GM06990 (cell line): ENCODE measurements at regions not wholly inside any gene's neighbourhood (a gene's known extent, or its start where the extent isn't known, plus 50 kb on each side); places are given as distances from the start of the nearest gene placed in this dataset.

Experiments used
- DNase-seq: peaks from one replicate; pipeline ENCODE4 v3.0.0-alpha.2; 2011; ENCODE audit not compliant: insufficient read length; ENCODE audit errors: extremely low read depth
- H3K27me3 ChIP-seq: replicated peaks from 2 replicates; pipeline ENCODE4 v1.6.0; 2011; ENCODE audit warnings: low read length; ENCODE audit not compliant: control insufficient read depth, insufficient read depth
- H3K36me3 ChIP-seq: 2 replicates; pipeline ENCODE4 v1.5.1; 2011; ENCODE audit warnings: low read length; ENCODE audit not compliant: control insufficient read depth, insufficient read depth
- H3K4me3 ChIP-seq: replicated peaks from 2 replicates; pipeline ENCODE4 v1.5.1; 2011; ENCODE audit warnings: low read depth, mild to moderate bottlenecking, control low read depth, low read length
- TF ChIP-seq, protein P1 (sequence below): IDR thresholded peaks from 2 replicates; pipeline ENCODE4 v1.5.1; 2011; ENCODE audit warnings: low read length, control low read depth, mild to moderate bottlenecking, inconsistent platforms; ENCODE audit not compliant: insufficient read depth, poor library complexity, severe bottlenecking

DNA sequence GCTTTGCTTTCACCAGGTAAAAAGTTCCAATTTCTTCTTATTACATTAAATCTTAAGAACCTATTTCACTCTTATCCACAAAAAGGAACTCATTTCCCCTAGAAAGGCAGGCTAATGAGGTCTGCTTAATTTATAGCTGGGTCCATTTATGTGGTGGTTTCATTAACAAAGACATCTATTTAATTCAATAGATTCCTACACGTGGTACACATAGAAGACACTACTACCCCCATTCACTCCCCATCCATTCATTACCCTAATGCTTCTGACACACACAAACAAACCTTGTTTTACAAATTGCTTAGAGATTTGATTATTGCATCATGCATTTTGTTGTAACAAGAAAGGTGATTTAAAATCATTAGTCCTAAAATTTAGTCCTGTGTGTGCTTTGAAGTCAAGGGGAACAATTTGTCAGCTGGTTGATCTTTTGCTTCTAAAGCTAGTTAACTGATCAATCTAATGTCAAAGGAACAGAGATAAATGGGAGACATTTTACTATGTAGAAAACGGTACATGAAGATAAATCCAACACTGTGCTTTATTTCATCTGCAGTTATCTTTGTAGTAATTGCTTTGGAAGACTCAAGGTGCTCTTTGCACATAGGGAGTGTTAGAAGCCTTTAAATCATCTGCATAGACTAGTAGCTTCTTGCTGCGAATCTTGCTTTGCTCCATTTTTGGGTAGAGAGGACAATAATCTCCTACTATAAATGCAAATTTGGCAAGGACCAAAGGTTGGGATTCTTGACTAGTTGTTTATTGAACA is 379.2 kb downstream of the CDH11 start:
- no peak overlapping the region for H3K4me3 ChIP-seq
- H3K36me3 ChIP-seq = no peaks in the 10 kb centered on the region
- TF ChIP-seq, protein P1, sequence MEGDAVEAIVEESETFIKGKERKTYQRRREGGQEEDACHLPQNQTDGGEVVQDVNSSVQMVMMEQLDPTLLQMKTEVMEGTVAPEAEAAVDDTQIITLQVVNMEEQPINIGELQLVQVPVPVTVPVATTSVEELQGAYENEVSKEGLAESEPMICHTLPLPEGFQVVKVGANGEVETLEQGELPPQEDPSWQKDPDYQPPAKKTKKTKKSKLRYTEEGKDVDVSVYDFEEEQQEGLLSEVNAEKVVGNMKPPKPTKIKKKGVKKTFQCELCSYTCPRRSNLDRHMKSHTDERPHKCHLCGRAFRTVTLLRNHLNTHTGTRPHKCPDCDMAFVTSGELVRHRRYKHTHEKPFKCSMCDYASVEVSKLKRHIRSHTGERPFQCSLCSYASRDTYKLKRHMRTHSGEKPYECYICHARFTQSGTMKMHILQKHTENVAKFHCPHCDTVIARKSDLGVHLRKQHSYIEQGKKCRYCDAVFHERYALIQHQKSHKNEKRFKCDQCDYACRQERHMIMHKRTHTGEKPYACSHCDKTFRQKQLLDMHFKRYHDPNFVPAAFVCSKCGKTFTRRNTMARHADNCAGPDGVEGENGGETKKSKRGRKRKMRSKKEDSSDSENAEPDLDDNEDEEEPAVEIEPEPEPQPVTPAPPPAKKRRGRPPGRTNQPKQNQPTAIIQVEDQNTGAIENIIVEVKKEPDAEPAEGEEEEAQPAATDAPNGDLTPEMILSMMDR = no peak
- no peaks in the 10 kb centered on the region for H3K27me3 ChIP-seq
- no peak for DNase-seq

DNA sequence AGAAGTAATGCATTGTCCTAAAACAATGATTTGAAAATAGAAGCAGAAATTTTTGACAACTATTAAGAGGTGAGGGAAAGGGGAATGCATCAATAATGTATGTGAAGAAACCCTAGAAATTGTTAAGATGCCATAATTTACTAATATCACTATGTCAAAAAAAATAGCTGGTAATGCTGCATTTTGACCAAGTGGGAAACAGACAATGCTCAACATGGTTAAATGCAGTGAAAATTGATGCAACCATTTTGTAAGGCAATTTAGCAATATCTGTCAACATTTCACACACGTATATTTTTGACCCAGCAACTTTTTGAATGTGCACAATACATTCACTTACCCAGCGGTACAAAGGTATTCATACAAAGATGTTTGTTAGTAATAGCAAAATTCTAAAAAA is 381.6 kb downstream of the CDH11 start:
- TF ChIP-seq, protein P1 = no peak
- H3K4me3 ChIP-seq = no peak overlapping the region

DNA sequence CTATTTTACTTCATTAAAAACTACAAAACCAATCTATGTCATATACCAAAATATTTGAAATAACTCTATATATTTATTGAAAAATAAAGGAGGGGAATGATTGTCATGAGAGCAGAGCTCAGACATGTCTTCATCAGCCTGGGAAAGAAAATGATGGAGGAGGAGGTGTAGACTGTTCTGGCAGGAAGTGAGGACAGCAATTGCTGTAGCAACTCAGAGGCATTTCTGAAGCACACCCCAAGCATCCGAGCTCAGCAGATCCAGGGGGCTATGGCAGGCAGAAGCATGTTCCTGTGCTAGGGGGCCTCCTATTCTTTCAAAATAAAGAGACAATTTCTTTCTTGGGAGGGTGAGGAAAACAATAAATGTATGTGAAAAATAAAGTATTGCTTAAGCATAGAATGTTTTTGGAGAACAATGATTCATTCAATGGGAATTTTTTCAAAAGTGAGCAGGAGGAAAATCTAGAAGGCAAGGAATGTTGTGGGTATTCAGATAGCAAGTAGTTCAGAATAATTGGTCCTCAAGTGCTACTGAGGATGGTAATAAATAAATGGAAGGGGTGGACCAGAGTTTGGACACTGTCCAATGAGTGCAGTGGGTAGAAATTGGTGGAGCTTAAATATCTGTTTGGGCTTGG is 383.4 kb downstream of the CDH11 start:
- Histone ChIP-seq H3K4me3 (no peak overlapping the region), H3K36me3 (no peaks in the 10 kb centered on the region), H3K27me3 (no peaks in the 10 kb centered on the region)
- TF ChIP-seq, protein P1 = no peak
- no peak for DNase-seq

More for the DNA sequence above, 381.6 kb downstream of the CDH11 start:
- Histone ChIP-seq H3K27me3 (no peaks in the 10 kb centered on the region), H3K36me3 (no peaks in the 10 kb centered on the region)
- no peak for DNase-seq

DNA sequence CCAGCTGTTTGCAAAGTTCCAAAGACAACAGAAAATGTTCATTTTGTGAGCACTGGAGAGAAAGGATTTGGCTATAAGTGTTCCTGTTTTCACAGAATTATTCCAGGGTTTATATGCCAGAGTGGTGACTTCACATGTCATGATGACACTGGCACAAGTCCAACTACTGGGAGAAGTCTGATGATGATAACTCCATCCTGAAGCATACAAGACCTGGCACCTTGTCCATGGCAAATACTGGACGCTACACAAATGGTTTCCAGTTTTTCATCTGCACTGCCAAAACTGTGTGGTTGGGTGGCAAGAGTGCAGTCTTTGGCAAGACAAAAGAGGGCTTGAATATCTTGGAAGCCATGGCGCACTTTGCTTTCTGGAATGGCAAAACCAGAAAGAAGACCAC is 385.0 kb downstream of the CDH11 start:
- TF ChIP-seq, protein P1 = no peak
- H3K4me3 ChIP-seq = no peak overlapping the region
- no peak for DNase-seq
- no peaks in the 10 kb centered on the region for H3K36me3 ChIP-seq
- H3K27me3 ChIP-seq = no peaks in the 10 kb centered on the region

DNA sequence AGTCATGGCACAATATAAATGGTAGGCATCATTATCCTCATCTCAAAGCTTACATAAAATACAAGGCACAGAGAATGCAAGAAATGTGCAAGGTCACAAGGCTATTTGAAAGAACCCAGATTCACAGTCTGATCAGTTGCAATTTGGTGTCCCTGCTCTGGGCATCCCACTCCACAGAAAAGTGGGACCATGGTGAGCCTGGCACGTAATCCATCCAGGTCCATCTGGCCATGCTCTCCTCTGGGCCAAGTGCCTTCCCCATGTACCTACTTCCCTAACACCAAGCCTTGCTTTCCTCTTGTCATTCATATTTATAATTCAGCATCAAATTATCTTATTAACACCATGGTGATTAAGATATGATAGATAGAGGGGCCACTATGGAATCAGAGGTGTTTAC is 390.0 kb downstream of the CDH11 start:
- TF ChIP-seq, protein P1 = no peak
- H3K36me3 ChIP-seq = no peaks in the 10 kb centered on the region
- DNase-seq = no peak
- no peaks in the 10 kb centered on the region for H3K27me3 ChIP-seq
- no peak overlapping the region for H3K4me3 ChIP-seq
